ENCODE measurements at regions not wholly inside any gene's neighbourhood (a gene's known extent, or its start where the extent isn't known, plus 50 kb on each side); places are given as distances from the start of the nearest gene placed in this dataset.

- ATAC-seq = no peak
- no peaks in the 10 kb centered on the region for H3K36me3 Mint-ChIP-seq (ENCODE audit: low read depth)
Measured at GRCh38 chr2:6576302-6576701, 289.4 kb downstream of the CMPK2 start.

DNA sequence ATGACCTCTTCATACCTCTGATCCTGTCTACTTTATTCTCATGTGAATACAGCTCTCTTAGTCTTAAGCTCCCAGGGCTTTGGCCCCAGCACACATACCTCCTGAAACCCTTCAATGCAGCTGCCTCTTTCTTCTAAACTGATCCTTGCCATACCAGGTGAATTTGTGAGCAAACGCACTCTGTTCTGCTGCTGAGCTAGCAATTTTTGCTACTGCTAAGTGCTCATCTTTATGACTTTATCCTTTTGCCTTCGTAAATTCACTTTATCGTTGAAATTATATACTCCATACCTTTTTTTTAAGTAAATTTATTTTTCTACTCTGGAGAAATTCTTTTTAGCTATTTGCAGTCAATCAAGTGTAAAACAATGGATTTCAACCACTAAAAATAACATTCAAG, 287.7 kb downstream of the CMPK2 start:
- ATAC-seq = no peak
- no peaks in the 10 kb centered on the region for H3K36me3 Mint-ChIP-seq (ENCODE audit: low read depth)
- ChIA-PET CTCF (no interaction called here), POLR2A (no interaction called here)
- H3K27ac Mint-ChIP-seq = no peak overlapping the region
- no peak overlapping the region for H3K4me3 Mint-ChIP-seq
- H3K4me1 Mint-ChIP-seq (ENCODE audit: low read depth) = no peaks in the 10 kb centered on the region
- DNase-seq = no peak
- no peaks in the 10 kb centered on the region for H3K9me3 Mint-ChIP-seq (ENCODE audit: insufficient read depth)
- no peaks in the 10 kb centered on the region for H3K27me3 Mint-ChIP-seq (ENCODE audit: low read depth)

More at GRCh38 chr2:6576302-6576701, 289.4 kb downstream of the CMPK2 start:
- DNase-seq = no peak
- Mint-ChIP-seq H3K27me3 (ENCODE audit: low read depth) (no peaks in the 10 kb centered on the region), H3K27ac (no peak overlapping the region), H3K9me3 (ENCODE audit: insufficient read depth) (no peaks in the 10 kb centered on the region), H3K4me3 (no peak overlapping the region), H3K4me1 (ENCODE audit: low read depth) (no peaks in the 10 kb centered on the region)
- POLR2A ChIA-PET = no interaction called here
- CTCF ChIA-PET = no interaction called here

DNA sequence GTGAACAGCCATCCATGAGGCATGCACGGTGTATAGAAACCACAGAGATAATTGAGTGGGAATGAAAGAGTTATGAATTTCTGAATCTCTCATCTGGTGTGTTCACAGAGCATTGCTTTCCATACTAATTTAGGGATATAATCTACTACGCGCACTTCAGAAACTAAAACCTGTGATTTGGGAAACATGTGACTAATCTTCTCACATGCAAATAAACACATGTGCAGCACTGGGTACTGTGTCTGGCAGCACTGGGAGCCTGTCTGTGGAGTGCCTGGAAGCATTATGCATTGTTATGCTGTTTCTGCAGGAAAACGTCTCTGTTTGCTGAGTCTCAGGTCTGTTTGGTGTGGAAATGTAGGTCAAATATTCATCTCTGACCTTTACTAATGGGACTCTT, 287.3 kb downstream of the CMPK2 start:
- no peaks in the 10 kb centered on the region for H3K27me3 Mint-ChIP-seq (ENCODE audit: low read depth)
- H3K4me3 Mint-ChIP-seq = no peak overlapping the region
- no peaks in the 10 kb centered on the region for H3K9me3 Mint-ChIP-seq (ENCODE audit: insufficient read depth)
- no peak for DNase-seq
- H3K36me3 Mint-ChIP-seq (ENCODE audit: low read depth) = no peaks in the 10 kb centered on the region
- POLR2A ChIA-PET = no interaction called here
- no peak for ATAC-seq
- no peak overlapping the region for H3K27ac Mint-ChIP-seq
- H3K4me1 Mint-ChIP-seq (ENCODE audit: low read depth) = no peaks in the 10 kb centered on the region
- CTCF ChIA-PET = no interaction called here

DNA sequence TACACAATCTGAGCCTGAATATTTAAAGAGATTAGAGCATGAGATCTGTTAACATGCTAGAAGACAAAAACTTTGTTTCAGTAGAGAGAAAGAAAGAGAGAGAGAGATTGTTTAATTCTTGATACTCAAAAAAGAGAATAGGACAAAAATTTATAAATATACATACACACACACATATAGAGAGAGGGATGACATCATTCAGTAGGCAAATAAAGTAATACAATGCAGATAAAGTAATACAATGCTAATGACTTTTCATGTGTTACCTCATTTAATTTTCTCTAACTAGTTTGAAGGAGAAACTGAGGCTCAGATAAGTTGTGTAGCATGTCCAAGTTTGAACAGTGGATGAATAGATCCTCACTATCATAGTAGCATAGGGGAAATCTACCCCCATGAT, 286.4 kb downstream of the CMPK2 start:
- ATAC-seq (no peak), DNase-seq (no peak)
- H3K27ac Mint-ChIP-seq = no peak overlapping the region
- no peak overlapping the region for H3K4me3 Mint-ChIP-seq
- no peaks in the 10 kb centered on the region for H3K36me3 Mint-ChIP-seq (ENCODE audit: low read depth)
- no peaks in the 10 kb centered on the region for H3K27me3 Mint-ChIP-seq (ENCODE audit: low read depth)
- no peaks in the 10 kb centered on the region for H3K9me3 Mint-ChIP-seq (ENCODE audit: insufficient read depth)
- ChIA-PET CTCF (no interaction called here), POLR2A (no interaction called here)
- no peaks in the 10 kb centered on the region for H3K4me1 Mint-ChIP-seq (ENCODE audit: low read depth)

DNA sequence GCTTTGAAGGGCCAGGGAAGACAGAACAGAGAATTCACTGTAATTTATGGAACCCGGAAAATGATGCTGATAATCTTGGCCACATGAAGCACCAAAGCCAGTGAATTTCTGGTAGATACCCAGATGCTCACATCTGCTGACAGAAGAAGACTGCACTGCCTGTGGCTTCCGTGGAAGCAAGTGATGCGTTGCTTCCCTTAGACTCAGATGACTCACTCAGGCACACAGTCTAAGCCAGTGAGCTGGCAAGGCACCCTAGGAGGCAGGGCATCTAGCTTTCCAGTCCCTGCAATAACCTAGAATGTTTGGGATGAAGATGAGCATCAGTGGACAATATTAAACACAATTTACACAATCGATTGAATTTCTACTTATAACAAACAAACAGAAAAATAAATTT, 284.7 kb downstream of the CMPK2 start:
- H3K4me1 Mint-ChIP-seq (ENCODE audit: low read depth) = no peaks in the 10 kb centered on the region
- no peaks in the 10 kb centered on the region for H3K36me3 Mint-ChIP-seq (ENCODE audit: low read depth)
- ATAC-seq (no peak), DNase-seq (no peak)
- ChIA-PET CTCF (no interaction called here), POLR2A (no interaction called here)
- H3K9me3 Mint-ChIP-seq (ENCODE audit: insufficient read depth) = no peaks in the 10 kb centered on the region
- no peak overlapping the region for H3K27ac Mint-ChIP-seq
- no peaks in the 10 kb centered on the region for H3K27me3 Mint-ChIP-seq (ENCODE audit: low read depth)
- no peak overlapping the region for H3K4me3 Mint-ChIP-seq

- CTCF ChIA-PET = no interaction called here
- Mint-ChIP-seq H3K4me3 (no peak overlapping the region), H3K36me3 (ENCODE audit: low read depth) (no peaks in the 10 kb centered on the region), H3K27ac (no peak overlapping the region), H3K27me3 (ENCODE audit: low read depth) (no peaks in the 10 kb centered on the region), H3K4me1 (ENCODE audit: low read depth) (no peaks in the 10 kb centered on the region), H3K9me3 (ENCODE audit: insufficient read depth) (no peaks in the 10 kb centered on the region)
- DNase-seq (no peak), ATAC-seq (no peak)
- POLR2A ChIA-PET = no interaction called here
Measured at GRCh38 chr2:6589150-6589549, 276.6 kb downstream of the CMPK2 start.

- H3K27me3 Mint-ChIP-seq (ENCODE audit: low read depth) = no peaks in the 10 kb centered on the region
- H3K9me3 Mint-ChIP-seq (ENCODE audit: insufficient read depth) = no peaks in the 10 kb centered on the region
- ATAC-seq (no peak), DNase-seq (no peak)
- no peaks in the 10 kb centered on the region for H3K4me1 Mint-ChIP-seq (ENCODE audit: low read depth)
- ChIA-PET CTCF (no interaction called here), POLR2A (no interaction called here)
- no peak overlapping the region for H3K4me3 Mint-ChIP-seq
- no peaks in the 10 kb centered on the region for H3K36me3 Mint-ChIP-seq (ENCODE audit: low read depth)
- H3K27ac Mint-ChIP-seq = no peak overlapping the region
Measured at GRCh38 chr2:6590442-6590841, 275.3 kb downstream of the CMPK2 start.

DNA sequence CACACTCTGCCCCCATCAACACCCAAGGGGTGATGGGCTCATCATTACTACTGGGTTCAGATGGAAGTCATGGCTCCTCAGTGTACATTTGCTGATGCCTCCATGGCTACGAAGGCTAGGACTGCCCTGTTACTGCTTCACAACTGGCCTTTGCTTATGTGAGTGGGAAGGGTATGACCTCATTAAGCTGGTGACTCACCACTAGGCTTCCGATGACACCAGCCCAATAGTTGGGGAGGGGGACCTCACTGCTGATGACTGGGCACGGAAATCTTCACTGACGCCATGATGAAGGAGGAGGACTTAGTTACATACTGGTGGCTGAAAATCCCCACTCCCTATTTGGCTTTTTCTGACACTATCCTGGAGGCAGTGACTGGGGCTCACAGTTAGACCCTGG, 263.2 kb downstream of the CMPK2 start:
- CTCF ChIA-PET = no interaction called here
- no peaks in the 10 kb centered on the region for H3K27me3 Mint-ChIP-seq (ENCODE audit: low read depth)
- no peak overlapping the region for H3K4me3 Mint-ChIP-seq
- H3K4me1 Mint-ChIP-seq (ENCODE audit: low read depth) = no peaks in the 10 kb centered on the region
- DNase-seq (no peak), ATAC-seq (no peak)
- H3K36me3 Mint-ChIP-seq (ENCODE audit: low read depth) = no peaks in the 10 kb centered on the region
- H3K27ac Mint-ChIP-seq = no peak overlapping the region
- no peaks in the 10 kb centered on the region for H3K9me3 Mint-ChIP-seq (ENCODE audit: insufficient read depth)
- POLR2A ChIA-PET = no interaction called here

GRCh38 chr2:6605836-6606505, 259.7 kb downstream of the CMPK2 start:
- no peak overlapping the region for H3K4me3 Mint-ChIP-seq
- H3K27ac Mint-ChIP-seq = no peak overlapping the region
- DNase-seq (no peak), ATAC-seq (no peak)
- ChIA-PET CTCF (no interaction called here), POLR2A (no interaction called here)
- no peaks in the 10 kb centered on the region for H3K27me3 Mint-ChIP-seq (ENCODE audit: low read depth)
- no peaks in the 10 kb centered on the region for H3K36me3 Mint-ChIP-seq (ENCODE audit: low read depth)
- H3K4me1 Mint-ChIP-seq (ENCODE audit: low read depth) = no peaks in the 10 kb centered on the region
- H3K9me3 Mint-ChIP-seq (ENCODE audit: insufficient read depth) = no peaks in the 10 kb centered on the region

- no peak overlapping the region for H3K27ac Mint-ChIP-seq
- H3K27me3 Mint-ChIP-seq (ENCODE audit: low read depth) = no peaks in the 10 kb centered on the region
- no peaks in the 10 kb centered on the region for H3K36me3 Mint-ChIP-seq (ENCODE audit: low read depth)
- ATAC-seq = no peak
- ChIA-PET POLR2A (no interaction called here), CTCF (no interaction called here)
- DNase-seq = no peak
- H3K4me1 Mint-ChIP-seq (ENCODE audit: low read depth) = no peaks in the 10 kb centered on the region
- no peak overlapping the region for H3K4me3 Mint-ChIP-seq
- H3K9me3 Mint-ChIP-seq (ENCODE audit: insufficient read depth) = no peaks in the 10 kb centered on the region
Measured at GRCh38 chr2:6617794-6618193, 247.9 kb downstream of the CMPK2 start.

- Mint-ChIP-seq H3K27me3 (ENCODE audit: low read depth) (no peaks in the 10 kb centered on the region), H3K27ac (no peak overlapping the region), H3K4me3 (no peak overlapping the region), H3K9me3 (ENCODE audit: insufficient read depth) (no peaks in the 10 kb centered on the region), H3K36me3 (ENCODE audit: low read depth) (no peaks in the 10 kb centered on the region), H3K4me1 (ENCODE audit: low read depth) (no peaks in the 10 kb centered on the region)
- no peak for DNase-seq
- POLR2A ChIA-PET = no interaction called here
- CTCF ChIA-PET = no interaction called here
- no peak for ATAC-seq
Measured at GRCh38 chr2:6618201-6618600, 247.5 kb downstream of the CMPK2 start.

GRCh38 chr2:6623746-6624145, 242.0 kb downstream of the CMPK2 start:
- DNase-seq = no peak
- ATAC-seq = no peak
- H3K4me3 Mint-ChIP-seq = no peak overlapping the region
- ChIA-PET CTCF (no interaction called here), POLR2A (no interaction called here)
- no peak overlapping the region for H3K27ac Mint-ChIP-seq
- no peaks in the 10 kb centered on the region for H3K36me3 Mint-ChIP-seq (ENCODE audit: low read depth)
- no peaks in the 10 kb centered on the region for H3K27me3 Mint-ChIP-seq (ENCODE audit: low read depth)
- no peaks in the 10 kb centered on the region for H3K4me1 Mint-ChIP-seq (ENCODE audit: low read depth)
- H3K9me3 Mint-ChIP-seq (ENCODE audit: insufficient read depth) = no peaks in the 10 kb centered on the region

- POLR2A ChIA-PET = no interaction called here
- Mint-ChIP-seq H3K9me3 (ENCODE audit: insufficient read depth) (no peaks in the 10 kb centered on the region), H3K4me1 (ENCODE audit: low read depth) (no peaks in the 10 kb centered on the region), H3K27ac (no peak overlapping the region), H3K4me3 (no peak overlapping the region), H3K36me3 (ENCODE audit: low read depth) (no peaks in the 10 kb centered on the region), H3K27me3 (ENCODE audit: low read depth) (no peaks in the 10 kb centered on the region)
- no peak for ATAC-seq
- no peak for DNase-seq
- CTCF ChIA-PET = no interaction called here
Measured at GRCh38 chr2:6626401-6627012, 239.2 kb downstream of the CMPK2 start.

All from activated CD8-positive, alpha-beta T cell treated with anti-CD3 and anti-CD28 coated beads, Interleukin-2, amount 10 ng/mL, durations not matched to agents 7 days and 5 days (primary cell).